NCI-H2227 treated with DMSO at 0.1 percent for 48 hours (cell line): ENCODE measurements at regions not wholly inside any gene's neighbourhood (a gene's known extent, or its start where the extent isn't known, plus 50 kb on each side); places are given as distances from the start of the nearest gene placed in this dataset.

Experiments
- DNase-seq: peaks from one replicate; lab custom pipeline; 2025; lab: John Stamatoyannopoulos, UW

DNA sequence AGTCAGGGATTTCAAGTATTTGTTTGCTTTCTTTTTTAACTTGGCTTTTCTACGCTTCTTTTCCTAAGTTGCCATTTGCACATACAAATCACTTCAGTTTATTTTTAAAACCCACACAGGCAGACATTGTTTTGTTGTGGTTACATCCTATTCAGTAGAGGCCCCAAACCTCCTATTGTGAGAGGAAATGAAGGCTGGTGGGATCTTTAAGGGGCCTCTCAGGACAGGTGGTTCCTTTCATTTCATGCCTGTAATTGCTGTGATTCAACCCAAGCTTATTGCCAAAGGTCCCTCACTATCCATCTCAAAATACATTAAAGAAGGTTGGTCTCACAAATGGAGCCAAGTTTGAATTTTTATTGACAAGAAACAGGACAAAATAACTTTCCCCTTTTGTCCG, 257.1 kb downstream of the ADAMTS20 start:
- DNase-seq = no peak

GRCh38 chr12:43294147-43294546, 257.9 kb downstream of the ADAMTS20 start:
- DNase-seq = no peak

GRCh38 chr12:43293396-43293795, 258.6 kb downstream of the ADAMTS20 start:
- DNase-seq = no peak

DNA sequence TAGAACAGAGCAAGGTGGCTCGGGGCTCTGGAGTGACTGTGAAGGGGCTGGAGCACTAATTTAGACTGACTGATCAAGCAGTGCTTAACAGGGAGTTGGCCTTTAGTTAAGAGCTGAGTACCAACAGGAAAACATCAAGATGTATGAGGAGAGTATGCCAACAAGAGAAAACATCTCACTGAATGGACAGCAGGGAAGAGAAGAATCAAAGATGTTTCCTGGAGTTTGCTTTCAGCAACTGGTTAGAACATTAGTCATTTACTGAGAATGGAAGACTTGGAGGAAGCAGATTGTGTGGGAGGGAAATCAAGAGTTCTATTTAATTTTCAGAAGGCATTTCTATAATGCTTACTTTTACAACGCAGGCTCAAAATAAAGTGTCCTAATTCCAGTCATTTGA, 259.3 kb downstream of the ADAMTS20 start:
- DNase-seq = no peak

DNA sequence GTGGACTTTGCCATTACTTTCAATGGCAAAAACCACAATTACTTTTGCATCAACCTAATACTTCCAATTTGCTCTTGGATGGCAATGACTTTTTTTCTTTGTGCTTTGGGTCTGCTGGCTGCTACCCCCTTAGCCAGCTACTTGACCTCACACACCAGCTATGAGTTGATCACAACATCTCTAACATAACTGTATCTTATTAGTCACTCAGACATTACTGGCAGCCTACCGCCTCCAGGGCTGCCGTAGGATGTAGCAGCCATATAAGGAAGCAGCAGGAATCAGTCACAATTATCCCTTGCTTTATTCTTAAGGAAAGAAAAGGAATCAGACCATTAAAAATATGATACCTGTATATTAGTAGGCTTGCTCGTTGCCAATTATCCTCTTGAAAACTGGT, 260.5 kb downstream of the ADAMTS20 start:
- no peak for DNase-seq

GRCh38 chr12:43290836-43291235, 261.2 kb downstream of the ADAMTS20 start:
- DNase-seq = no peak

- DNase-seq = no peak
Observed at GRCh38 chr12:43289426-43289801, 262.6 kb downstream of the ADAMTS20 start.

- DNase-seq = no peak
Observed at GRCh38 chr12:43288671-43289425, 263.2 kb downstream of the ADAMTS20 start.

- DNase-seq = no peak
Observed at GRCh38 chr12:43287706-43288383, 264.2 kb downstream of the ADAMTS20 start.

GRCh38 chr12:43286986-43287385, 265.0 kb downstream of the ADAMTS20 start:
- no peak for DNase-seq

GRCh38 chr12:43285159-43285598, 266.8 kb downstream of the ADAMTS20 start:
- DNase-seq = no peak

DNA sequence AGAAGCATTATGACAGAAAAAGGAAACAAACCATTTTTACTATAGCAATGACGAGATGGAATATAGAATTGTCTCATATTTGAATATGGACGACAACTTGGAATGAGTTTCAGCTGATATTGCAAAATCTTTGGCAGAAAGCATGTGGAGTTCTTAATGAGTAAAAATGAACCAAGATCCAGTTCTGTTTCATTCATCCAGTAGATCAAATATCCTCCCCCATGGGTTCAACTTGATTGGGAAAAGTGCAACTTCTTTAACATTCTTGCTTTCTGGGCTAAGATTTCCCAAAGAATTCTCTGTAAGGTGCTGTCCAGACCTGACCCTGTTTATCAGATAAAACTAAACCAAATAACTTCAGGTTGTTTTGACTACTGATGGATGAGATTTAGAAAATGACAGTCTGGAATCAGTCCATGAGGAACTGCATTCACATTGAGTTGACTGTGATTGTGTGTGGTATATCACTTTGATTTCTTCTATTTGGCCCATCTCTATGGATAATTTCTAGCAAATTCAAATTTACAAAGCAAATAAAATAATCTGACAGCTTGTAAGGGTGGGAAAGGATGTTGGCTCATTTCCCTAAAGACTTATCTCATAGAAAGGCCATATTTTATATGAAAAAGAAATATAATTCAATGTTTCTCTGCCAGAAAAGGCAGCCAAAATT, 267.4 kb downstream of the ADAMTS20 start:
- no peak for DNase-seq

GRCh38 chr12:43283206-43283605, 268.8 kb downstream of the ADAMTS20 start:
- no peak for DNase-seq

- no peak for DNase-seq
Observed at GRCh38 chr12:43282106-43282505, 269.9 kb downstream of the ADAMTS20 start.

- DNase-seq = no peak
Observed at GRCh38 chr12:43281563-43281962, 270.4 kb downstream of the ADAMTS20 start.

GRCh38 chr12:43278541-43278832, 273.5 kb downstream of the ADAMTS20 start:
- DNase-seq = no peak

DNA sequence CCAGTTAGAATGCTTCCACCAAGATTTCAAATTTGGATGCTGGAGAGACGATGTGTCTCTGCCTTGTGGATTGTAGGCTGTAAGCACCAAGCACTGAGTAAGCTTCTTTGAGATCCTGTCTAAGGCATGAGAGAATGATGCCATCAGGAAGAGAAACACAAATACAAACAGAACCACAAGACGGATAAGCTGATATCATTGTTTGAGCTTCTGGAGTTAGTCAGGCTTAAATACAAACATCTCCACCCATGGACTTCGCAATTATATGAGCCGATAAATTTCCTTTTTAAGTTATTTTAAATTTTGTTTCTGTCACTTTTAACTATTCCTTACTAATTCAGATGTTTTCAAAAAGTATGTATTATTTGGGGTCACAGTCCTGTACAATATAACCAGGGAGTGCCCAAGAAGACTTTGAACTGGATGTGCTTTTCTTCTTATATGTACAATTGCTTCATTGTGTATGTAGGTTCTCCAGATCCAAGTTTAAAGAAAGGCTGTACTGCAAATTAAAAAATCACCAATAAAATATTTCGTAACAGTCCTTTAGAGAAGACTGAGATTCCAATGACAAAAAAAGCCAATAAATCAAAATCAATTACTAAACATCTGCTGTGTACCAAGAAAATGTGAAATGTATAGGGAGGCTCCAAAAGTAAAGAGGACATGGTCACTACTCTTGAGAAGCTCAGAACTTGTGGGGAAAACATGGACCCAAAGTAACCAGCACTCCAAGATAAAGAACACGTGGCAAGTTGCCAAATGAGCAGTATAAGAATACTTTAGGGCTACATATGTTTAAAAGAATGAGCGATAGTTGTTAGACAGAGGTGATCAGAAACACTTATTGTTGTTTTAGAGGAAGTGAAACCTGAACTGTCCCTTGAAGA, 274.1 kb downstream of the ADAMTS20 start:
- no peak for DNase-seq

- DNase-seq = no peak
Observed at GRCh38 chr12:43273467-43273866, 278.5 kb downstream of the ADAMTS20 start.

DNA sequence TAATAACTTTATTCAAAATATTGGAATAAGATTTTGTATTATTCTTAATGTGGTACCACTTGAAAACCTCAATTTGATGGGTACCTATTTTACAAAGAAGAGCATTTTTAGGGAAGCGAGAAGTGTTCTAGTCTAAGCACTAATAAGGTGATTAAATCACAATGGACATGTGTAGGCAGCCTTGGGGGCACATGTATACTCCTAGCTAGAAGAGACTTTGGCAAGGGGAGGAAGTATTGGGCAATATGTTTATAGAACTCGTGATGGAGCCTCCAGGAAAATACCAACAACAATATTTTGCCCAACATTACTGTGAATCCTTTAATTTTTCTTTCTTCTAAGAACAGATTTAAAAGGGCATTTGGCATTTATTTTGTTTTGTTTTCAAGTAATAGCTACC, 280.3 kb downstream of the ADAMTS20 start:
- DNase-seq = no peak

- DNase-seq = no peak
Observed at GRCh38 chr12:43267818-43268217, 284.2 kb downstream of the ADAMTS20 start.

GRCh38 chr12:43261701-43262100, 290.3 kb downstream of the ADAMTS20 start:
- no peak for DNase-seq

DNA sequence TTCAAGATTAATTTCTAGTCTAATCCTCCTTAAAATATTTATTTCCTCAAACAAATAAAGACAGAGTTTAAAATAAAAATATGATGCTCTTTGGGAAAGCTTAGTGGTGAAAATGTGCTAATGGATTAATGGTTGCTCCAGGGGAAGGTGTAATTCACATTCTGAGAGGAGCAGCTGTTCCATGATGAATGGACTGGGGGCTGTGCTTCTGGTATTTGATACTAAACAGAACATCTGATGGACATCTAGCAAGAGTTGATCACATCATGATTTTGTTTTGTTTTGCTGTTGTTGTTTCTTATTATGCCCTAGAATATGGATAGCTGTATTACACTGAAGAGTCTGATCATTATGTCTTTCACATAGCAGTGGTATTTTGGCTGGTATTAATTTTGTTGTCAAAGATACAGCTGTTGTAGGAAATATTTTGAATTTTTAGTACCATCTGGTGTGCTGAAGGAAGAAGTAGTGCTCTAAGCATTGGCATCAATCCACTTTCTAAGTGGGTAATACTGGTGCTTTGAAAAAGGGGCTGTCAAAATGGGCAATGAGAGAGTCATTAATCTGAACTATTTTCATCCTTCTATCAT, 296.4 kb downstream of the ADAMTS20 start:
- DNase-seq = no peak
